HG03342 (cell line): ENCODE measurements at regions not wholly inside any gene's neighbourhood (a gene's known extent, or its start where the extent isn't known, plus 50 kb on each side); places are given as distances from the start of the nearest gene placed in this dataset.

Experiments used
- ATAC-seq: cut with Tn5 transposase; IDR thresholded peaks from one replicate; pipeline ENCODE4 v1.9.1; 2021; ENCODE audit warnings: mild to moderate bottlenecking, moderate library complexity; ENCODE audit not compliant: unreplicated experiment

GRCh38 chr2:156695020-156695419, 258.8 kb downstream of the GPD2 start:
- no peak for ATAC-seq

- no peak for ATAC-seq
These were observed 259.4 kb downstream of the GPD2 start for GRCh38 chr2:156695595-156695994.

- no peak for ATAC-seq
These were observed 261.7 kb downstream of the GPD2 start for GRCh38 chr2:156697906-156698305.

- no peak for ATAC-seq
These were observed 264.5 kb downstream of the GPD2 start for GRCh38 chr2:156700681-156701080.

- ATAC-seq: no peak
These were observed 266.4 kb downstream of the GPD2 start for GRCh38 chr2:156702541-156702940.

- ATAC-seq: no peak
These were observed 267.5 kb downstream of the GPD2 start for GRCh38 chr2:156703642-156704041.

- no peak for ATAC-seq
These were observed 268.0 kb downstream of the GPD2 start for GRCh38 chr2:156704132-156704531.

- no peak for ATAC-seq
These were observed 268.4 kb downstream of the GPD2 start for GRCh38 chr2:156704617-156705016.

GRCh38 chr2:156706576-156706975, 270.4 kb downstream of the GPD2 start:
- no peak for ATAC-seq

- ATAC-seq: no peak
These were observed 271.9 kb downstream of the GPD2 start for GRCh38 chr2:156708051-156708450.

- ATAC-seq: no peak
These were observed 272.9 kb downstream of the GPD2 start for GRCh38 chr2:156709091-156709490.

GRCh38 chr2:156719036-156719435, 282.9 kb downstream of the GPD2 start:
- no peak for ATAC-seq

- ATAC-seq: no peak
These were observed 291.7 kb downstream of the GPD2 start for GRCh38 chr2:156727867-156728266.

- ATAC-seq: no peak
These were observed 292.1 kb downstream of the GPD2 start for GRCh38 chr2:156728328-156728727.

GRCh38 chr2:156731506-156731905, 295.3 kb downstream of the GPD2 start:
- ATAC-seq: no peak

- no peak for ATAC-seq
These were observed 300.8 kb downstream of the GPD2 start for GRCh38 chr2:156736950-156737349.

- no peak for ATAC-seq
These were observed 303.1 kb downstream of the GPD2 start for GRCh38 chr2:156739301-156739700.

GRCh38 chr2:156745619-156746018, 309.4 kb downstream of the GPD2 start:
- no peak for ATAC-seq

GRCh38 chr2:156748221-156748620, 312.0 kb downstream of the GPD2 start:
- no peak for ATAC-seq

- no peak for ATAC-seq
These were observed 315.9 kb downstream of the GPD2 start for GRCh38 chr2:156752042-156752441.

GRCh38 chr2:156753766-156754165, 317.6 kb downstream of the GPD2 start:
- no peak for ATAC-seq

- ATAC-seq: no peak
These were observed 320.3 kb downstream of the GPD2 start for GRCh38 chr2:156756516-156756915.

- ATAC-seq: no peak
These were observed 327.0 kb downstream of the GPD2 start for GRCh38 chr2:156763174-156763573.

- no peak for ATAC-seq
These were observed 328.9 kb downstream of the GPD2 start for GRCh38 chr2:156765043-156765442.
